ENCODE measurements at regions not wholly inside any gene's neighbourhood (a gene's known extent, or its start where the extent isn't known, plus 50 kb on each side); places are given as distances from the start of the nearest gene placed in this dataset.

GRCh38 chr13:70795484-70795883, 687.2 kb upstream of the KLHL1 start:
- H2BK120ac ChIP-seq (ENCODE audit: low read depth, low read length): no peak overlapping the region
- no peak overlapping the region for H2BK15ac ChIP-seq (ENCODE audit: low read depth, poor library complexity, severe bottlenecking)
- no peaks in the 10 kb centered on the region for H3K36me3 ChIP-seq (ENCODE audit: control insufficient read depth in 1 of 2, insufficient read depth in 2 of 2, low read depth in 1 of 2, low read length in 2 of 2)
- H3K27ac ChIP-seq (ENCODE audit: low read length, poor library complexity, severe bottlenecking): no peak overlapping the region
- H2AK5ac ChIP-seq (ENCODE audit: low read length, severe bottlenecking): no peak overlapping the region
- WGBS: 33% methylated on average over 2 of the region's 3 CpGs
- H2AFZ ChIP-seq (ENCODE audit: low read depth, low read length): no peak overlapping the region
- H3K9ac ChIP-seq (ENCODE audit: low read length): no peak overlapping the region
- no peak for DNase-seq
- no peak overlapping the region for H3K18ac ChIP-seq (ENCODE audit: low read depth in 1 of 2, low read length in 2 of 2)
- H3K4ac ChIP-seq (ENCODE audit: low read depth in 1 of 2, low read length in 2 of 2): no peak overlapping the region
- no peaks in the 10 kb centered on the region for H3K9me3 ChIP-seq (ENCODE audit: control insufficient read depth, low read length)
- no peak overlapping the region for H4K91ac ChIP-seq (ENCODE audit: low read length)
- H2BK12ac ChIP-seq (ENCODE audit: low read length in 2 of 2): no peak overlapping the region
- H3K14ac ChIP-seq (ENCODE audit: low read length in 2 of 2): no peak overlapping the region
- H3K79me1 ChIP-seq (replicated peaks; ENCODE audit: low read length, poor library complexity, severe bottlenecking): no peaks in the 10 kb centered on the region
- no peak overlapping the region for H3K4me3 ChIP-seq (ENCODE audit: insufficient read depth in 1 of 2, low read depth in 1 of 2, low read length in 2 of 2)
- H3K27me3 ChIP-seq (ENCODE audit: control insufficient read depth in 1 of 2, insufficient read depth in 1 of 2, low read length in 2 of 2): no peaks in the 10 kb centered on the region
- H3K4me1 ChIP-seq (ENCODE audit: control insufficient read depth, insufficient read depth, low read depth, low read length): no peaks in the 10 kb centered on the region
- no peak overlapping the region for H2BK5ac ChIP-seq (ENCODE audit: low read depth, low read length, poor library complexity, severe bottlenecking)
- no peak overlapping the region for H3K23ac ChIP-seq (ENCODE audit: low read length in 2 of 2)
- H3K4me2 ChIP-seq (ENCODE audit: low read length, poor library complexity, severe bottlenecking): no peak overlapping the region
- no peak overlapping the region for H4K8ac ChIP-seq (ENCODE audit: low read length)

DNA sequence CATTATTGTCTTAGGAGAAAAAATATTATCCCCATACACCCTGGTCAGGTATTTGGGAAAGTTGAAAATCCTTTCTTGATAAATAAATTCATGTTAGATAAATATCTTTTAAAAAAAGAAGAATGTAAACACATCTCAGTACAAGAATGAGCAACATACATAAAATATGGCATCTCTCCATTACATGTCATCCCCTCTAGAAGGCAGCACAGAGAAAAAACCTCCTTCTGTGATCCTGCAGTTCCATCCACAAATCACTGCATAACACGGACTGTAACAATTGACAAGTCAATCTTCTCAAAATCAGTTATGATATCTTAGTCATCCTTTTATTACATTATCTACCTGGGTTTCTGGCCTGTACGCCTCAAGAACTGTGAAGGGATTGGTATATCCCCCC, 683.9 kb upstream of the KLHL1 start:
- Histone ChIP-seq H2BK15ac (ENCODE audit: low read depth, poor library complexity, severe bottlenecking) (no peak overlapping the region), H3K18ac (ENCODE audit: low read depth in 1 of 2, low read length in 2 of 2) (no peak overlapping the region), H3K9me3 (ENCODE audit: control insufficient read depth, low read length) (no peaks in the 10 kb centered on the region), H3K4me1 (ENCODE audit: control insufficient read depth, insufficient read depth, low read depth, low read length) (no peaks in the 10 kb centered on the region), H3K23ac (ENCODE audit: low read length in 2 of 2) (no peak overlapping the region), H4K8ac (ENCODE audit: low read length) (no peak overlapping the region), H3K4me3 (ENCODE audit: insufficient read depth in 1 of 2, low read depth in 1 of 2, low read length in 2 of 2) (no peak overlapping the region), H2BK120ac (ENCODE audit: low read depth, low read length) (no peak overlapping the region), H3K4me2 (ENCODE audit: low read length, poor library complexity, severe bottlenecking) (no peak overlapping the region), H3K14ac (ENCODE audit: low read length in 2 of 2) (no peak overlapping the region), H2AK5ac (ENCODE audit: low read length, severe bottlenecking) (no peak overlapping the region), H3K4ac (ENCODE audit: low read depth in 1 of 2, low read length in 2 of 2) (no peak overlapping the region), H3K36me3 (ENCODE audit: control insufficient read depth in 1 of 2, insufficient read depth in 2 of 2, low read depth in 1 of 2, low read length in 2 of 2) (no peaks in the 10 kb centered on the region), H4K91ac (ENCODE audit: low read length) (no peak overlapping the region), H3K79me1 (replicated peaks; ENCODE audit: low read length, poor library complexity, severe bottlenecking) (no peaks in the 10 kb centered on the region), H3K9ac (ENCODE audit: low read length) (no peak overlapping the region), H2BK12ac (ENCODE audit: low read length in 2 of 2) (no peak overlapping the region), H3K27ac (ENCODE audit: low read length, poor library complexity, severe bottlenecking) (no peak overlapping the region), H3K27me3 (ENCODE audit: control insufficient read depth in 1 of 2, insufficient read depth in 1 of 2, low read length in 2 of 2) (no peaks in the 10 kb centered on the region), H2BK5ac (ENCODE audit: low read depth, low read length, poor library complexity, severe bottlenecking) (no peak overlapping the region), H2AFZ (ENCODE audit: low read depth, low read length) (no peak overlapping the region)
- WGBS: 73% methylated on average over 2 of the region's 2 CpGs
- DNase-seq: no peak

DNA sequence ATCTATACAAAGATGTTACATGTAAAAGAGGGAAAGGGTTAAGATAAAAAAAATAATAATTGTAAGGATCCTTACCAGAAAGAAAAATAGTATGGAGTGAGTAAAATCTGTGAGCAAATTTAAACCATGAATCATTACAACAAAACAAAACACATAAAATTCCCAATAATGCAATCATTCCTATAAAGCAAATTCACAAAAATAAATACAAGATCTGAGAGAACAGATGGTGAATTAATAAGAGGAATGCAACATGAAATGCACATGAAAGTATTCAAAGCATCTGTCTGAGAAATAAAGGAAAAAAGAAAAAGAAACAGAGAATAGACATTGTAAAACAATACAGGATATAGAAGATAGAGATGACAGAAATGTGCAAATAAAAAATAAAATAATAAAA, 681.5 kb upstream of the KLHL1 start:
- no peak overlapping the region for H2BK12ac ChIP-seq (ENCODE audit: low read length in 2 of 2)
- no peak overlapping the region for H3K4me2 ChIP-seq (ENCODE audit: low read length, poor library complexity, severe bottlenecking)
- no peak overlapping the region for H3K14ac ChIP-seq (ENCODE audit: low read length in 2 of 2)
- no peak overlapping the region for H3K9ac ChIP-seq (ENCODE audit: low read length)
- H3K9me3 ChIP-seq (ENCODE audit: control insufficient read depth, low read length): no peaks in the 10 kb centered on the region
- H3K23ac ChIP-seq (ENCODE audit: low read length in 2 of 2): no peak overlapping the region
- no peak overlapping the region for H2AFZ ChIP-seq (ENCODE audit: low read depth, low read length)
- no peaks in the 10 kb centered on the region for H3K4me1 ChIP-seq (ENCODE audit: control insufficient read depth, insufficient read depth, low read depth, low read length)
- H3K18ac ChIP-seq (ENCODE audit: low read depth in 1 of 2, low read length in 2 of 2): no peak overlapping the region
- H3K4ac ChIP-seq (ENCODE audit: low read depth in 1 of 2, low read length in 2 of 2): no peak overlapping the region
- H3K4me3 ChIP-seq (ENCODE audit: insufficient read depth in 1 of 2, low read depth in 1 of 2, low read length in 2 of 2): no peak overlapping the region
- no peaks in the 10 kb centered on the region for H3K27me3 ChIP-seq (ENCODE audit: control insufficient read depth in 1 of 2, insufficient read depth in 1 of 2, low read length in 2 of 2)
- H2BK120ac ChIP-seq (ENCODE audit: low read depth, low read length): no peak overlapping the region
- no peak overlapping the region for H2BK15ac ChIP-seq (ENCODE audit: low read depth, poor library complexity, severe bottlenecking)
- H3K36me3 ChIP-seq (ENCODE audit: control insufficient read depth in 1 of 2, insufficient read depth in 2 of 2, low read depth in 1 of 2, low read length in 2 of 2): no peaks in the 10 kb centered on the region
- H4K91ac ChIP-seq (ENCODE audit: low read length): no peak overlapping the region
- DNase-seq: no peak
- H3K27ac ChIP-seq (ENCODE audit: low read length, poor library complexity, severe bottlenecking): no peak overlapping the region
- no peak overlapping the region for H2AK5ac ChIP-seq (ENCODE audit: low read length, severe bottlenecking)
- no peaks in the 10 kb centered on the region for H3K79me1 ChIP-seq (replicated peaks; ENCODE audit: low read length, poor library complexity, severe bottlenecking)
- no peak overlapping the region for H4K8ac ChIP-seq (ENCODE audit: low read length)
- no peak overlapping the region for H2BK5ac ChIP-seq (ENCODE audit: low read depth, low read length, poor library complexity, severe bottlenecking)

DNA sequence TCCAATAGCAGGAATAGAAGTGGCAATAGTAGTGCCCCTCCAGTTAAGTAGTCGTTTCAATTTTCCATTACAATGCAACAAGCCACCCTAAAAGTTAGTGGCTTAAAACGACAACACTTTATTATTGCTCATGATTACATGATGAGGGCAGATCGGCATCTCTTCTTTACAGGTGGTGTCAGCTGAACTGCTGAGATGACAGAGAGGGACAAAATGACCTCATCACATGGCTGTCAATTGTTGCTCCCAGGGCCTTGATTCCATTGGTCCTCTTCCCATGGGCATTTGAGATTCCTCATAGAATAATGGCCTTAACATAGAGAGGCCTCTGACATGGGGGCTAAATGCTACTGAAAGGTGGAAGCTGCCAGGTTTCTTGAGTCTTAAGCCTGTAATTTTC, 679.8 kb upstream of the KLHL1 start:
- H3K9me3 ChIP-seq (ENCODE audit: control insufficient read depth, low read length): no peaks in the 10 kb centered on the region
- H3K27ac ChIP-seq (ENCODE audit: low read length, poor library complexity, severe bottlenecking): no peak overlapping the region

More for the DNA sequence above, 679.8 kb upstream of the KLHL1 start:
- Histone ChIP-seq H2BK15ac (ENCODE audit: low read depth, poor library complexity, severe bottlenecking) (no peak overlapping the region), H3K14ac (ENCODE audit: low read length in 2 of 2) (no peak overlapping the region), H3K4me3 (ENCODE audit: insufficient read depth in 1 of 2, low read depth in 1 of 2, low read length in 2 of 2) (no peak overlapping the region), H4K91ac (ENCODE audit: low read length) (no peak overlapping the region), H3K27me3 (ENCODE audit: control insufficient read depth in 1 of 2, insufficient read depth in 1 of 2, low read length in 2 of 2) (no peaks in the 10 kb centered on the region), H2AK5ac (ENCODE audit: low read length, severe bottlenecking) (no peak overlapping the region), H2BK12ac (ENCODE audit: low read length in 2 of 2) (no peak overlapping the region), H3K18ac (ENCODE audit: low read depth in 1 of 2, low read length in 2 of 2) (no peak overlapping the region), H2AFZ (ENCODE audit: low read depth, low read length) (no peak overlapping the region), H4K8ac (ENCODE audit: low read length) (no peak overlapping the region), H3K4me2 (ENCODE audit: low read length, poor library complexity, severe bottlenecking) (no peak overlapping the region), H3K4ac (ENCODE audit: low read depth in 1 of 2, low read length in 2 of 2) (no peak overlapping the region), H3K79me1 (replicated peaks; ENCODE audit: low read length, poor library complexity, severe bottlenecking) (no peaks in the 10 kb centered on the region), H3K23ac (ENCODE audit: low read length in 2 of 2) (no peak overlapping the region), H2BK5ac (ENCODE audit: low read depth, low read length, poor library complexity, severe bottlenecking) (no peak overlapping the region), H3K4me1 (ENCODE audit: control insufficient read depth, insufficient read depth, low read depth, low read length) (no peaks in the 10 kb centered on the region), H3K9ac (ENCODE audit: low read length) (no peak overlapping the region), H2BK120ac (ENCODE audit: low read depth, low read length) (no peak overlapping the region), H3K36me3 (ENCODE audit: control insufficient read depth in 1 of 2, insufficient read depth in 2 of 2, low read depth in 1 of 2, low read length in 2 of 2) (no peaks in the 10 kb centered on the region)
- DNase-seq: no peak
- WGBS: 84% methylated on average over 3 of the region's 3 CpGs
